DND-41 (cell line): ENCODE measurements at regions not wholly inside any gene's neighbourhood (a gene's known extent, or its start where the extent isn't known, plus 50 kb on each side); places are given as distances from the start of the nearest gene placed in this dataset.

Experiments
- ATAC-seq: fragments of 200-7000 bp; cut with Tn5 transposase; 3 replicates; pipeline ENCODE4 v1.9.1; 2021; ENCODE audit warnings: low read depth; ENCODE audit not compliant: insufficient read depth
- DNase-seq: peaks from one replicate; pipeline ENCODE4 v3.0.0-alpha.2; 2020
- H2AFZ ChIP-seq: 2 replicates; pipeline ENCODE4 v1.6.0; 2012; ENCODE audit warnings: low read depth, low read length
- H3K27ac ChIP-seq: 2 replicates; pipeline ENCODE4 v1.5.1; 2012; ENCODE audit warnings: low read length, inconsistent platforms
- H3K27me3 ChIP-seq: fragments of 200-600 bp; sonication (generic); 2 replicates; pipeline ENCODE4 v1.6.0; 2012; ENCODE audit warnings: low read length, mild to moderate bottlenecking, inconsistent platforms; ENCODE audit not compliant: insufficient read depth, poor library complexity
- H3K36me3 ChIP-seq: 2 replicates; pipeline ENCODE4 v1.5.1; 2012; ENCODE audit warnings: low read length, inconsistent platforms; ENCODE audit not compliant: insufficient read depth
- H3K4me1 ChIP-seq: 2 replicates; pipeline ENCODE4 v1.5.1; 2012; ENCODE audit warnings: mild to moderate bottlenecking, low read length; ENCODE audit not compliant: insufficient read depth
- H3K4me2 ChIP-seq: 2 replicates; pipeline ENCODE4 v1.6.0; 2012; ENCODE audit warnings: mild to moderate bottlenecking, moderate library complexity, low read length, inconsistent platforms; ENCODE audit not compliant: insufficient read depth
- H3K4me3 ChIP-seq, 2 experiments: fragments of 200-600 bp in 1 of 2; shearing (Covaris generic) in 1 of 2; 2 replicates each; pipeline ENCODE4 v1.5.1; 2012 to 2016; ENCODE audit warnings: inconsistent platforms in 2 of 2, low read length in 2 of 2, mild to moderate bottlenecking in 2 of 2, low read depth in 1 of 2, moderate library complexity in 1 of 2
- H3K79me2 ChIP-seq: 2 replicates; pipeline ENCODE4 v1.6.0; 2012; ENCODE audit warnings: low read length, inconsistent platforms; ENCODE audit not compliant: insufficient read depth
- H3K9ac ChIP-seq: 2 replicates; pipeline ENCODE4 v1.6.0; 2012; ENCODE audit warnings: low read depth, mild to moderate bottlenecking, inconsistent platforms, low read length, moderate library complexity
- H3K9me3 ChIP-seq: 2 replicates; pipeline ENCODE4 v1.5.1; 2012; ENCODE audit warnings: low read length, moderate library complexity, mild to moderate bottlenecking, inconsistent platforms; ENCODE audit not compliant: insufficient read depth, severe bottlenecking
- H4K20me1 ChIP-seq: 2 replicates; pipeline ENCODE4 v1.6.0; 2012; ENCODE audit warnings: low read length; ENCODE audit not compliant: insufficient read depth
- EZH2 ChIP-seq: IDR thresholded peaks from 3 replicates; pipeline ENCODE4 v1.6.1; 2012; ENCODE audit warnings: borderline replicate concordance, low read depth, mild to moderate bottlenecking, moderate library complexity, low read length, inconsistent platforms; ENCODE audit not compliant: severe bottlenecking
- TF ChIP-seq, protein P1 (sequence below): IDR thresholded peaks from 2 replicates; pipeline ENCODE4 v1.5.1; 2012; ENCODE audit warnings: borderline replicate concordance, low read length, moderate library complexity, mild to moderate bottlenecking; ENCODE audit not compliant: poor library complexity, severe bottlenecking; ENCODE audit errors: extremely low read depth

DNA sequence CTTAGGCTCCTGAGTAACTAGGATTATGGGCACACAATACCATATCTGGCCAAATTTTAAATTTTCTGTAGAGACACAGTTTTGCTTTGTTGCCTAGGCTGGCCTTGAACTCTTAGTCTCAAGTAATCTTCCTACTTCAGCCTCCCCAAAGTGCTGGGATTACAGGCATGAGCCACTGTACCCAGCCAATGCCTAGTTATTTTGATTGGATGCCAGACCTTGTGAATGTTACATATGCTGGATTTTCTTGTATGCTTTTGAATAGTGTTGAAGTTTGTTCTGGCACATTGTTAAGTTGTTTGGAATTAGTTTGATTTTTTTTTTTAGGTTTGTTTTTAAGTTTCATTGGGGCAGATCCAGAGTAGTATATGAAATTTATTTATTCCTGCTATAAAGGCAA is 110.7 kb upstream of the ANO5 start:
- H3K4me1 ChIP-seq = no peaks in the 10 kb centered on the region
- no peak overlapping the region for H3K4me2 ChIP-seq
- H2AFZ ChIP-seq = no peak overlapping the region
- ATAC-seq (no peak), DNase-seq (no peak)
- H3K36me3 ChIP-seq = no peaks in the 10 kb centered on the region
- TF ChIP-seq, protein P1, sequence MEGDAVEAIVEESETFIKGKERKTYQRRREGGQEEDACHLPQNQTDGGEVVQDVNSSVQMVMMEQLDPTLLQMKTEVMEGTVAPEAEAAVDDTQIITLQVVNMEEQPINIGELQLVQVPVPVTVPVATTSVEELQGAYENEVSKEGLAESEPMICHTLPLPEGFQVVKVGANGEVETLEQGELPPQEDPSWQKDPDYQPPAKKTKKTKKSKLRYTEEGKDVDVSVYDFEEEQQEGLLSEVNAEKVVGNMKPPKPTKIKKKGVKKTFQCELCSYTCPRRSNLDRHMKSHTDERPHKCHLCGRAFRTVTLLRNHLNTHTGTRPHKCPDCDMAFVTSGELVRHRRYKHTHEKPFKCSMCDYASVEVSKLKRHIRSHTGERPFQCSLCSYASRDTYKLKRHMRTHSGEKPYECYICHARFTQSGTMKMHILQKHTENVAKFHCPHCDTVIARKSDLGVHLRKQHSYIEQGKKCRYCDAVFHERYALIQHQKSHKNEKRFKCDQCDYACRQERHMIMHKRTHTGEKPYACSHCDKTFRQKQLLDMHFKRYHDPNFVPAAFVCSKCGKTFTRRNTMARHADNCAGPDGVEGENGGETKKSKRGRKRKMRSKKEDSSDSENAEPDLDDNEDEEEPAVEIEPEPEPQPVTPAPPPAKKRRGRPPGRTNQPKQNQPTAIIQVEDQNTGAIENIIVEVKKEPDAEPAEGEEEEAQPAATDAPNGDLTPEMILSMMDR = no peak
- TF ChIP-seq EZH2 = no peak
- H3K4me3 ChIP-seq = no peak overlapping the region
- H3K79me2 ChIP-seq = no peaks in the 10 kb centered on the region
- no peak overlapping the region for H3K27ac ChIP-seq
- H4K20me1 ChIP-seq = no peaks in the 10 kb centered on the region
- H3K27me3 ChIP-seq = no peaks in the 10 kb centered on the region
- H3K9me3 ChIP-seq = no peaks in the 10 kb centered on the region
- no peak overlapping the region for H3K9ac ChIP-seq

DNA sequence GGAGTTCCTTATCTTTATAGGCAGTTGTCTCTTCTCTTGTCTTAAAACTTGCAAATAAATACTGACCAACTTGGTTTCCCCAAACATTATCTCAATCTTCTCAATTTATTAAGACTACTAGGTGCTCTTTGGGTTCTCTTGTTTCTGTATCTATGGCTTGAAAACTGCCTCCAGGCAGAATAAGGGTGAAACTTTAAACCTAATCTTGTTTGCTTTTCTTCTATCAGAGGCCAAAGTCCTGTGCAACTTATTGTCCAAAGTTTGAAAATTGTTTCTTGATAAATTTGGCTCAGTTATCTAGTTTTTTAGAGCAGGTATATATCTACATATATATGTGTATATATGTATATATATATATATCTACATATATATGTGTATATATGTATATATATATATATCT is 110.1 kb upstream of the ANO5 start:
- H3K9ac ChIP-seq = no peak overlapping the region
- no peak for DNase-seq
- no peaks in the 10 kb centered on the region for H3K9me3 ChIP-seq
- no peaks in the 10 kb centered on the region for H3K79me2 ChIP-seq
- no peak overlapping the region for H2AFZ ChIP-seq
- H4K20me1 ChIP-seq = no peaks in the 10 kb centered on the region
- no peak overlapping the region for H3K27ac ChIP-seq
- no peaks in the 10 kb centered on the region for H3K27me3 ChIP-seq
- H3K4me3 ChIP-seq = no peak overlapping the region
- no peaks in the 10 kb centered on the region for H3K36me3 ChIP-seq
- no peak for TF ChIP-seq EZH2
- TF ChIP-seq, protein P1 = no peak
- no peak for ATAC-seq
- no peaks in the 10 kb centered on the region for H3K4me1 ChIP-seq
- no peak overlapping the region for H3K4me2 ChIP-seq

DNA sequence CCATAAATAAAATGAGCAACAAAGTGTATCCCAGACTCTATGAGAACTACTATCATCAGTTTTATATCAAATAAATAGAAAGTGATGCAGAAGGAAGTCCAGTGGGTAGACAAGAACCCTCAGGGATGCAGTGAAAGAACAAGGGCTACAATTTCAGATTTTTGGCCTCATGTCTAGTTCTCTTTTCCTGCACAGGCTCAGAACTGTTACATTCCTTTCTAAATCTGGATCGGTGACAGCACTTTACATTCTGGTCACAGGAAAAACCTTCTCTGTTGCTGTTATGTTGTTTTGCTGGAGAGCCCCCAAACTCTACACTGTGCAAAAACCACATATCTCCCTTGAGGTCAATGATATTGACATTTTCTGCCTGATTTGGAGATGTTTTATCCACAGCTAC is 108.8 kb upstream of the ANO5 start:
- no peak for TF ChIP-seq EZH2
- TF ChIP-seq, protein P1 = no peak
- no peak overlapping the region for H3K4me2 ChIP-seq
- H3K79me2 ChIP-seq = no peaks in the 10 kb centered on the region
- no peak overlapping the region for H2AFZ ChIP-seq
- no peaks in the 10 kb centered on the region for H3K27me3 ChIP-seq
- no peak overlapping the region for H3K4me3 ChIP-seq
- no peaks in the 10 kb centered on the region for H3K9me3 ChIP-seq
- H3K36me3 ChIP-seq = no peaks in the 10 kb centered on the region
- no peak overlapping the region for H3K27ac ChIP-seq
- DNase-seq (no peak), ATAC-seq (no peak)
- H3K4me1 ChIP-seq = no peaks in the 10 kb centered on the region
- H3K9ac ChIP-seq = no peak overlapping the region
- no peaks in the 10 kb centered on the region for H4K20me1 ChIP-seq

DNA sequence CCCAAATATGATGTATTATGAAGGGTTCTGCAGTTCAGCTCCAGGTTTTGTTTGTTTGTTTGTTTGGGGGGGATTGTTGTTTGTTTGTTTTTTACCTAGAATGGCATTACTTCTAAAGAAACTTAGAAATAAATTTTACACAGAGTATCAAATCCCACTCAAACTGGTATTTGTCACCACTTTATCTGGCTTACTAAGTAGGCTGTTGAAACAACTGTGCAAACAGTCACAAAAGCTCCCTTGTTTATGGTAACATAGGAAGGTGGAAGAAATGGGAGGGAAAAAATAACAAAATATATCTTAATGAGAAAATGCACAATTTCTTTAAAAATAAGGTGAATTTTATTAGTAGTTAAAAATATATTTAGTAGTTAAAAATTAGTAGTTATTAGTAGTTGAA is 108.3 kb upstream of the ANO5 start:
- Histone ChIP-seq H3K4me1 (no peaks in the 10 kb centered on the region), H3K27ac (no peak overlapping the region), H3K36me3 (no peaks in the 10 kb centered on the region), H4K20me1 (no peaks in the 10 kb centered on the region), H3K9me3 (no peaks in the 10 kb centered on the region), H3K4me3 (no peak overlapping the region), H3K4me2 (no peak overlapping the region), H3K9ac (no peak overlapping the region), H2AFZ (no peak overlapping the region), H3K79me2 (no peaks in the 10 kb centered on the region), H3K27me3 (no peaks in the 10 kb centered on the region)
- DNase-seq (no peak), ATAC-seq (no peak)
- no peak for TF ChIP-seq EZH2
- TF ChIP-seq, protein P1 = no peak
